ENCODE measurements at regions not wholly inside any gene's neighbourhood (a gene's known extent, or its start where the extent isn't known, plus 50 kb on each side); places are given as distances from the start of the nearest gene placed in this dataset.

- TF ChIP-seq, protein P1, sequence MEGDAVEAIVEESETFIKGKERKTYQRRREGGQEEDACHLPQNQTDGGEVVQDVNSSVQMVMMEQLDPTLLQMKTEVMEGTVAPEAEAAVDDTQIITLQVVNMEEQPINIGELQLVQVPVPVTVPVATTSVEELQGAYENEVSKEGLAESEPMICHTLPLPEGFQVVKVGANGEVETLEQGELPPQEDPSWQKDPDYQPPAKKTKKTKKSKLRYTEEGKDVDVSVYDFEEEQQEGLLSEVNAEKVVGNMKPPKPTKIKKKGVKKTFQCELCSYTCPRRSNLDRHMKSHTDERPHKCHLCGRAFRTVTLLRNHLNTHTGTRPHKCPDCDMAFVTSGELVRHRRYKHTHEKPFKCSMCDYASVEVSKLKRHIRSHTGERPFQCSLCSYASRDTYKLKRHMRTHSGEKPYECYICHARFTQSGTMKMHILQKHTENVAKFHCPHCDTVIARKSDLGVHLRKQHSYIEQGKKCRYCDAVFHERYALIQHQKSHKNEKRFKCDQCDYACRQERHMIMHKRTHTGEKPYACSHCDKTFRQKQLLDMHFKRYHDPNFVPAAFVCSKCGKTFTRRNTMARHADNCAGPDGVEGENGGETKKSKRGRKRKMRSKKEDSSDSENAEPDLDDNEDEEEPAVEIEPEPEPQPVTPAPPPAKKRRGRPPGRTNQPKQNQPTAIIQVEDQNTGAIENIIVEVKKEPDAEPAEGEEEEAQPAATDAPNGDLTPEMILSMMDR (IDR thresholded peaks at IDR 0.05) = peak in 2 of 3 experiments; percentile 16 to 39
- no peak for TF ChIP-seq POLR2A (IDR thresholded peaks at IDR 0.05)
These were observed 417.3 kb downstream of the SNAPC1 start for GRCh38 chr14:62179367-62180018.

Data from testis (tissue), 2 donors.